ENCODE measurements at regions not wholly inside any gene's neighbourhood (a gene's known extent, or its start where the extent isn't known, plus 50 kb on each side); places are given as distances from the start of the nearest gene placed in this dataset.
"Not testable (repeated sequence)": the region's sequence is repeated elsewhere in the genome, so short reads cannot be mapped to it uniquely, and the experiment has no call there.

DNA sequence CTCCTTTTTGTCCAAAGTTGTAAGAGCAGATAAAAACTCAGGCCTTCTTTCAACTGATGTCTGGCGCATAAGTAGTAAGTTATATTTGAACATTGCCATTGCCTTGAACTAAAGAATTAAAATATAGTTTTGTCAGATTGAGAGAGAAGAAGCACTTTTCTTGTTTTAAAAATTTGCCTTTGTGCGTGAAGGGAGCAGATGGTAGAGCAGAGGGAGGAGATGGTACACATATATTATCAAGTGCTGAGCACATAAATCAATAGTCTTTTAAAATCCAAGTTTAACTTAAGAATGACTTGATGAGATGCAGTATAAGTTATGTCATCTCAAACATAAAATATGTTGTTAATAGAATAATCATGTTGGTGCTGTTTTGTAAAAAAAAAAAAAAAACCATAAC, 504.6 kb upstream of the KLHL1 start:
- no peak for DNase-seq

DNA sequence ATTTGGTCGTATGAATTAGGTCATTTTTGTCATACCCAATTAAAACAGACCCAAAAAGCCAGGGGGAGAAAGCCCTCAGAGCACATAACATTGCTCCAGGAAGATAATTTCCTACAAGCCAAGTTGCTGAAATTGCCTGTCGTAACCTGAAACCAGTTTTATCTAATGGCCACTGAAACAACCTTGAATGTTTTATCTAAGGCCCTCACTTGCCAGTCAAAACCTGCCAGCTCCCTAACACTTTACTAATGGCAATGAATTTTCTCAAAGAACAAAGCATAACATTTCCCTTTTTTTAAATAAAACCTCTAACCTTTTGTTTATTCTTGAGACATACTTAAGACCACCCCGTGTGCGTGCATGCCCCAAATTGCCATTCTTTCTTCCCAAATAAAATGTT, 496.2 kb upstream of the KLHL1 start:
- DNase-seq: no peak

DNA sequence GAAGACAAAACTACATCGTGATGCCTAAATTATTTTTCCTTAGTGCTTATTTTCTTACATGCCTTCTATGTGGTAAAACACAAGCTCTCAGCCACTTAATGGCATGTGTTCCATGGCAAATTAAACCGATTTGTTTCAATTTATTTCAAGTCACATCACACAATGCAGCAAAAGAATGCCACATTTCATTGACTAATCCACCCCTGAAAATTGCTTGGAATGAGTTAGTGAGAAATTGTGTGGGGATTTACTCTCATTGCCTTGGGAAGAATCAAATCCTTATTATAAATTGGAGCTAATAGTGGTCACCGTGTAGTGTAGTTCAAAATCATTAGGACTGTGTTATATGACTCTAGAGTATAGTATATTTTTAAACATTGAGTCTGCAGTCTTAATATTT, 485.5 kb upstream of the KLHL1 start:
- DNase-seq: no peak

DNA sequence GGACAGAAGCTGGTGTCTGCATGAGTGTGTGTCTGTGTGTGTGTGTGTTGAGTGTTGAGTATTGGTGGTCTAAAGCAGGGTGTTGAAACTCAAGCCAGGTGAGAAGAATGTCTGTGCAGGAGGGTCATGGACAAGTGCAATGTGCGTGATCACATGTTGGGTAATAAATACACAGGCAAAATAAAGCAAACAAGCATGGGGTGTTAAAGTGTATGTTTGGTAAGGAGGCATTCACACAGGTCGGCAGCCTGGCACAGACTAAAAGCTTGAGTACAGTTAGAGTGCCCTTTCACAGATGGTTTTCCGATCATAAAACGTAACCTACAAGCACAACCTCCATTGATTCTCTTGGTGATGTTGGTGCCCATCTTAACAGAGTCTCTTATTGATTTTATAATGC, 476.9 kb upstream of the KLHL1 start:
- no peak for DNase-seq

DNA sequence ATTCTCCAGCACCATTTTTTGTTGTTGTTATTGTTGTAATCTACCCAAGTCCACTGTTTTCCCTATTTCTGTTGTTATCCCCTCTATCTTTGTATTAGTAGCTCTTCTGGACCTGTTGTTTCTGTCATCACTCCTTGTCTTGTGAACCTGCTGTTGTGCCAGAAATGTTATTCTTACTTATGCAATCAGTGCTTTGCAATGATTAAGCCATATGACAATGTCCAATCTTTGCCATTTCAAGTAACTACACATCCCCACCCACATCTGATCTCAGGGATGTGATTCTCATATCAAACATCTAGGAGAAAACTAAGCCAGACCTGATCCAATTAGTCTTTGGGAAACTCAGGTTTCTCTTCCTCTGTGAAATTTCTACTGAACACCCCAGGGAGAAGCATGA, 472.6 kb upstream of the KLHL1 start:
- no peak for DNase-seq

DNA sequence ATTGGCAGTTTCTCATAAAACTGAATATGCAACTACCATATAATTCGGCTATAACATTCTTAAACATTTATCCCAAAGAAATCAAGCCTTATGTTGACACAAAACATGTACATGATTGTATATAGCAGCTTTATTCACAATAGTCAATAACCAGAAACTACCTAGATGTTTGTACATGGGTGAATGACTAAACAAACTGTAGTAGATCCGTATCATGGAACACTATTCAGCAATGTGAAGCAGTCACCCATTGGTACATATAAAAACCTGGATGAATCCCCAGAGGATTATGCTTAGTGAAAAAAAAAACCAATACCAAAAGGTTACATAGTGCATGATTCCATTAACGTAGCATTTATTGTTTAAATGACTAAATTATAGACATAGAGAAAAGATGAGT, 471.7 kb upstream of the KLHL1 start:
- no peak for DNase-seq

DNA sequence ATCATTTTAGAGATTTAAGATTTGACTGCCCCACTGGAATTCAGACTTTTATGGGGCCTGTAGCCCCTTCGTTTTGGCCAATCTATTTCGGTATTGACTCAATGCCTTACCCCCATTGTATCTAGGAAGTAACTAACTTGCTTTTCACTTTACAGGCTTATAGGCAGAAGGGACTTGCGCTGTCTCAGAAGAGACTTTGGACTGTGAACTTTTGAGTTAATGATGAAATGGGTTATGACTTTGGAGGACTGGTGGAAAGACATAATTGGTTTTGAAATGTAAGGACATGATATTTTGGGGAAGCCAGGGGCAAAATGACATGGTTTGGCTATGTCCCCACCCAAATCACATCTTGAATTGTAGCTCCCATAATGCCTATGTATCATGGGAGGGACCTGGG, 463.0 kb upstream of the KLHL1 start:
- DNase-seq: no peak

DNA sequence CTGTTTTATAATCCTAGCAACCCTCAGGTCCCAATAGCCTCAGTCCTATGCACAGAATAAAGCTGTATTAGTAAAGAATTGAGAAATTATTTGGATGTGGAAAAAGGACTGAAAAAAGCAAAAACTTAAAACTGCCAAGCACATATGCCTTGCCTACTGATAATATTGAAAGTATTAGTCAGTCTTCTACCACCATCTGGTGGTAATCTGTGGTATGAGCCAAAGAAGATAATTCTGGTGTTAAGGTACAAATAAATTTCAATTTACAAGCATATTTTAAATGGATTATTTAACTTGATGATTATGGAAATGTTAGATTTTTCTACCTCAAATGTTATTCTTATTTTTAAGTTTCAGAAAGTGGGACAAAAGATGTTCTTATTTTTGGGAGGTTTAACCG, 460.3 kb upstream of the KLHL1 start:
- DNase-seq: no peak

DNA sequence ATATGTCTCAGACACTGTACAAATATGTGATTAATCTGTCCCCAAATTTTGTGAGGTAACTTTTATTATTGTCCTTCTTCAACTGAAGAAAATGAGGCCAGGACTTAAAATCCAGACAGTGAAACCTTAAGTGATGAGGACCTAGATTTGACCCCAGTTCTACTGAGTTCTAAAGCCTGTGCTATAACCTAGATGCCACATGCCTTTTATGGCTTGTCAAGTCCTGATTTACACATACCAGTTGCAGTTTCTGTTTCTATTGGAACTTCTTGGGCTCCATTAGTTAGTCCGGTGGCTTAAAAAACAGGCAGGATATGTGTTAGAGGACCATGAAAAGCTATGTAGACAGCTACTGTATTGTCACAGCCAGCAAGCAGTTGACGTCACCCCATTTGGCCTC, 436.5 kb upstream of the KLHL1 start:
- DNase-seq: no peak

DNA sequence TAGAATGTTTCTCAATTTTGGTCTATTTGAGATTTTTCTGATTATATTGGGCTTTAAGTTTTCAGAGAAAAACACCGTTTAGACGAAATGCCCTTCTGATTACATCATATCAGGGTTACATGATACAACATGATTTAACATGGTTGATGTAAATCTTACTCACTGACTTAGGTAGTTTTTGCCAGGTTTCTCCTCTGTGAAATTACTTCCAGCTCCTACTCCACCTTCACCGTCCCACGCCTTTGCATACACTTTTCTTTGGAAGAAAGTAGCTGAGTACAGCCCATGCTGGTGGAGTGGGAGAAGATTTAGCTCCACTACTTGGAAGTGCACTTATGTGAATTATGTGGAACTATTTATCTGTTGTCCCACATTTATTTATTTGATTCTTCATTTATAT, 433.2 kb upstream of the KLHL1 start:
- no peak for DNase-seq

DNA sequence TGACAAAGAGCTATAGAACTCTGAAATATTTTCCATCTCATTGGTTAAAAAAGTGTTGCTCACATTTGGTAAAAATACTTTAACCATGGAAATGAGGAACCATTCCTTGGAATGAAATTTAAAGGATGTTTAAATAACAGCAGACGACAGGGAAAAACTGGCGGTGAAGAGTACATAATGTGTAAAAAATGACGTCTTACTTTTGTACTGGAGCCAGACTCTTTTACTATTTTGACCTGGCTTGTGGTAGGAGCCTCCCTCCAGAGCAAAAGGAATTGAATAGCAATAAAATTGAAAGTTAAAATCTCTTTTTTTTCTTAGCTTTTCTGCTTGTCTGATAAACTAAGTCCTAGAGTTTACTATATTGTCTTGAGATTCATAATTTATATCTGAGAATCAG, 426.2 kb upstream of the KLHL1 start:
- DNase-seq: no peak

DNA sequence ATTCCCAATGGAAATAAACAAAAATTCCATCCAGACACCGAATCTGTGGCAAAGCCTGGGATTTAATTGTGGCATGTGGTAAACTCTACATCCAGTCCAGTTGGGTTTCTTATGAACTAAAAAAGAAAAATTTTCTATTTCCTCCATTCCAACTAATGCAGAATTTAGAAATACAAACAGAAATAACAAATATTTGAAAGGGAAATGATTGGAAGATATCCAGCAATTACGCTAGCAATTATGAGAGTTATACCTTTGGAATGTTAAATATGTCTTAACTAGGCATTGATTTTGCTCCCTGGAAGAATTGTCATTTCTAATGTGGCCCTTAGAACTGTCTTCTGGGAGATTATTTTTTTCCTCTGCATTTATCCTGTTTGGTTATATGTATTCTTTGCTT, 421.4 kb upstream of the KLHL1 start:
- no peak for DNase-seq

DNA sequence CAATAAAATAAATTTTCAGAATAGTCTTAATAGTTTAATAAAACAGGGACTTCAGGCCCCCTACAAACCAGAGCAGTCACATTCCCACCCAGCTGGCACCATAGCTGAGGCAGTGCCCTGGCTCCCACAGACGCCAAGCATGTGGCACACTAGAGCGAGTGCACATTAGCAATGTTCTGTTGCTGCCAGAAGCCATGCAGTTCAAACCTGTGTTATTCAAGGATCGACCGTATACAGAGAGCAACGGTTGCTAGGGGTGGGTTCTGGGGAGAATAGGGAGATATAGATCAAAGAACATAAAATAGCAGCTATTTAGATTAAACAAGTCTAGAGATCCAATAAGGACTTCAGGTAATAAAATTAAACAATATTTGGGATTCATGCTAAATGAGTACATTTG, 419.3 kb upstream of the KLHL1 start:
- DNase-seq: no peak

DNA sequence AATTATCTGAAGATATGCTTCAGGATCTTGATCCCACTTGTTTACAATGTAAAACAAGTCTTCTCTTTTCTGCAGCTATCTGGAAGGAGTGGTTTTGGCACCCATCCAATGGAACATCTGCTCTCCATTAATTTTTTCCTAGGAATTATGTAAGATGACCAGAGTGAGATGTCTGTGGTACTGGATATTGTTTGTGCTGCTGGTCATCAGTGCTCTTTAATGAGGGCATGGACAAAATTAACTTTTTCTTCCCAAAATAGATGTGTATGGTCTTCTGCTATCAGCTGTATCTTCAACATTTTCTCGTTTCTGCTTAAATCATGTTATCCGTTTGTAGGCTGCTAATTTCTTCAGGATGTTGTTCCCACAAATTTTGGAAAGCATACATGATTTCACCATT, 415.4 kb upstream of the KLHL1 start:
- DNase-seq: no peak

DNA sequence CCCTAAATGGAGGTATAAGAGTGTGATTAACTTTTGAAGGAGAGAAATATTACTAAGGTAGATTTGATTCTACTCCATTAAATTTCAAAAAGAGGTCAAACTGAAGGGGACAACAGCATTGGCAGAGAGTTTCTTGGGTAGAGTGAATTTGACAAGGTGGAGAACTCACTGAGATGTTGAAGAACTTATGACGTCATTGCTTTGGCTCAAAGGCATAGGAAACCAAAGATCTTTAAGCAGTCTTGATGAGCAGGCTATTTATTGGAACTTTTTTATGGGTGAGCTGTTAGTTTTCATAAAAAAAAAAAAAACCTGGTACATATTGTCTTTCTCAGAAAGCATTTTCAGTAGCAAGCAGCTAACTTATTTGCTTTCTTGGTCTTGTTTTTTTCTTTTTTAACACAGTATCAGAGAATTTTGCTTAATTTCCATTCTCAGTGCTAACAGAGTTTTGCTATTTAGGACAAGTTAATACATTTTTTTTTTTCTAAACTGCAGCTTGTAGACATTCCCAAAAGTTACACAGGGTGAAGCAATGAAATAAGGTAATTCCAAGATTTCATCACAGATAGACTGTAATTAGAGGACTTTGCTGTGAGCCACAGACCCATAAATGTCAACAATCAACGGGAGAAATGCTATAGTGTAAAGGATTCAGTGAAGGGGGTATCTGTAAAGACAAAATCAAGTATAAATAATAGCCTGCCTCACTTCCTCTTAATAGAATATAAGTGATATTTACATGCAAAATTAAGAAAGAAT, 412.2 kb upstream of the KLHL1 start:
- no peak for DNase-seq

DNA sequence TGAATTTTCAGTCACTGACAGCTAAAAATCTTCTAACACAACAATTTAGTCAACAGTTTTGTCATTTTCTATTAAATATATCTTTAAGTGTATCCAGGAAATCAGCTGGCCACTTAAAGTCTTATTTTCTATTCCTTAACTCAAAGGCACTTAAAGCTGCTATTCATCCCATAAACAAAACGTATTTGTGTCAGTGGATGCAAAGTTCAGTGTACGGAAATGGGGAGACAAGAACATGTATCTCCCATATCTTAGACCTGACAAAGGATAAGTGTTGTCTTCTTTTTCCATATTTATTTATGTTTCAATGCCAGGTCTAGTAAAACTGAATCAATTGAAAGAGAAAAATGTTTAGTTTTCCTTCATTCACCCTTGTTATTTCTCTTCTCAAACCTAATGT, 409.8 kb upstream of the KLHL1 start:
- no peak for DNase-seq

DNA sequence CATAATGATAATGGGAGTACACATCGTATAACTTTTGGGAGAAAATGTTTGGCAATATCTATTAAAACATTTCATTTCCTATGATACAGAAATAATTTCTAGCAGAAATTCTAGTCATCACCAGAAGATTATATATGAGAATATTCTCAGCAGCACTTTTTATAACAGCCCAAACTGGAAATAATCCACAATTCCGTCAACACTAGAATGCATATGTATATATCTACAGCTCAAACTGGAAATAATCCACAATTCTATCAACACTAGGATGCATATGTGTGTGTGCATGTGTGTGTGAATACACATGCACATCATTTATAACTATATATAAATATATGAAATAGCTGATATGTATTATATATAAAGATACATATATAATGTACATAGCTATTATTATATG, 408.0 kb upstream of the KLHL1 start:
- DNase-seq: no peak

DNA sequence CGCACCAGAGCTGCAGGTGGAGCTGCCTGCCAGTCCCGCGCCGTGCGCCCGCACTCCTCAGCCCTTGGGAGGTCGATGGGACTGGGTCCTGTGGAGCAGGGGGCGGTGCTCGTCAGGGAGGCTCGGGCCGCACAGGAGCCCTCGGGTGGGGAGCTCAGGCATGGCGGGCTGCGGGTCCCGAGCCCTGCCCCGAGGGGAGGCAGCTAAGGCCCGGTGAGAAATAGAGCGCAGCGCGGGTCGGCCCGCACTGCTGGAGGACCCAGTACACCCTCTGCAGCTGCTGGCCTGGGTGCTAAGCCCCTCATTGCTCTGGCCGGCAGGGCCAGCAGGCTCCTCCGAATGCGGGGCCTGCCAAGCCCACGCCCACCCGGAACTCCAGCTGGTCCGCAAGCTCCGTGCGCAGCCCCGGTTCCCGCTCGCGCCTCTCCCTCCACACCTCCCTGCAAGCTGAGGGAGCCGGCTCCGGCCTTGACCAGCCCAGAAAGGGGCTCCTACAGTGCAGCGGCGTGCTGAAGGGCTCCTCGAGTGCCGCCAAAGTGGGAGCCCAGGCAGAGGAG, 403.7 kb upstream of the KLHL1 start:
- not testable (repeated sequence) for DNase-seq

DNA sequence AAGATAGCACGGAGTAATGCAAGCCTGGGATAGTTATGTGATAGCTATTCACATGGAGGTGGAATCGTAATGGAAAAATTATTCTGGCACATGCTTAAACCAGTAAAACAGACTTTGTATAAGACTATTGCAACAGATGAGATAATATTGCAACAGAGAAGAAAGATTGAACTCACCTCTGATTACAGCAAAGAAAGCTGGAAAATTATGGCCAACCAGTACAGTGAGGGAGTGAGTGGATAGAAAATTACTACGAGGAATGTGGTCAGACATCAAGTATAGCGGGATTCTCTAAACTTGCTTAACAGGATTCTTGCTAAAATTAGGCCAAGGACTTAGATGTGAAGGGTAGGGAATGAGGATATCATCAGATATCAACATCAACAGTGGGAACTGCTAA, 397.6 kb upstream of the KLHL1 start:
- no peak for DNase-seq

DNA sequence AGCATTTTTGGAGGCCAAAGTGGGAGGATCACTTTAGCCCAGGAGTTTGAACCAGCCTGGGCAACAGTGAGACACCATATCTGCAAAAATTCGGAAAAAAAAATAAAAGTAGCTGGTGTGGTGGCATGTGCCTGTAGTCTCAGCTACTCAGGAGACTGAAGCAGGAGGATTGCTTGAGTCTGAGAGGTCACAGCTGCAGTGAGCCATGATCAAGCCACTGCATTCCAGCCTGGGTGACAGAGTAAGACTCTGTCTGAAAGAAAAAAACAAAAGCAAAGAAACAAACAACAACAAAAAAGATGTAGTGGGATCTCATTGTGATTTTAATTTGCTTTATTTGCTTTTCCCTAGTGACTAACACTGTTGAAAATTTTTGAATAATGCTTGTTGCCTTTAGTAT, 394.7 kb upstream of the KLHL1 start:
- DNase-seq: no peak

DNA sequence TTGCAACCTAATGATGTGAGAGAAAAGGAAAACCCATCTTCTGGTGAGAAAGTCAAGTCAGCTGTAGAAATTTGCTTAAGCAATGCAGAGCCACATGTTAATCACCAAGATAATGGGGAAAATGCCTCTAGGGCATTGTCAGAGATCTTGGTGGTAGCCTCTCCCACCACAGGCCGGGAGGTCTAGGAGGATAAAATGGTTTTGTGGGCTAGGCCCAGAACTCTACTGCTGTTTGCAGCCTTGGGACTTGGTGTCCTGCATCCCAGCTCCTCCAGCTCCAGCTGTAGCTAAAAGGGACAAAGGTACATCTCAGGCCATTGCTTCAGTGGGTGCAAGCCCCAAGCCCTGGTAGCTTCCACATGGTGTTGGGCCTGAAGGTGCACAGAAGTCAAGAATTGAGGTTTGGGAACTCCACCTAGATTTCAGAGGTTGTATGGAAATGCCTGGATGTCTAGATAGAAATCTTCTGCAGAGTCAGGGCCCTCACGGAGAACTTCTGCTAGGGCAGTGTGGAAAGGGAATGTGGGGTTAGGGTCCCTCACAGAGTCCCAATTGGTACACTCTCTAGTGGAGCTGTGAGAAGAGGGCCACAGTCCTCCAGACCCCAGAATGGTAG, 382.2 kb upstream of the KLHL1 start:
- no peak for DNase-seq

DNA sequence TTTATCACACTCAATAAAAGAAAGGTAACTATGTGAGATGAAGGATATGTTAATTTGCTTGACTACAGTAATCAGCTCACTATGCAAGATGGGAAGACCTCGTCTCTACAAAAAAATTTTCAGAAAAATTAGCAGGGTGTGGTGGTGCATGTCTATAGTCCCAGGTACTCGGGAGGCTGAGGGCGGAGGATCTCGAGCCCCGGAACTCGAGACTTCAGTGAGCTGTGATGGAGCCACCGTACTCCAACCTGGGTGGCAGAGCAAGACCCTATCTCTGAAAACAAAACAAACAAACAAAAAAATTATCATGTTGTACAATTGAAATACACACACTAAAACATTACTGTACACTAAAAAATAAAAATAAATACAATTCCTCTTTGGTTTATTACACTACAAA, 376.7 kb upstream of the KLHL1 start:
- DNase-seq: no peak

DNA sequence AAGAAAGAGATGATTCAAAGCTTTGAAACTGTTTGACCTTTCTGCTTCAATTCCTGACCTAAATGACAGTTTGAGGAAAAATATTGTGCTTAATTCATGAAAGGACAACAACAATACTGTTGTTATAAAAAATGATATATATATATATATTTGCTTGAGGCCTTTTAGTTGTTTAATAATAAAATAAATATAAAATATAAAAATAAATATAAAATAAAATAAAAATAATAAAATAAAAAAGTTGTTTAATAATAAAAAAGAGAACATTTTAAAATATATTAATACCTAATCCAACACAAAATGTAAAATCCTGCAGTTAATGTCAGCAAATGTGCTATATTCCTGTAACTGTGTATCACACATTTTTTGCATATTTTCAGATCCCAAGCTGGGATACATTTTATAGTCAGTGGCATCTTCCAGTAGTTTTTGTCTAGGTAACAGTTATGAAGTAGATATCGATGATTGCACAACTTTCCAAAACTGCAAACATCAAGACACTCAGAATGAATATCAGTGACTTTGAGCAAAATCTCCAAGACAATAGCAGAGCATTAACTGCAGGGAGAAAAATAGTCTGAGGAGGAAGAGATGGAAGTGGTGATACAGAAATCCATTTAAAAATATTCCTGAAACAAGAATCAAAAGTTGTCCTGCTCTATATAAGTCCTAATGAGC, 375.5 kb upstream of the KLHL1 start:
- DNase-seq: no peak

DNA sequence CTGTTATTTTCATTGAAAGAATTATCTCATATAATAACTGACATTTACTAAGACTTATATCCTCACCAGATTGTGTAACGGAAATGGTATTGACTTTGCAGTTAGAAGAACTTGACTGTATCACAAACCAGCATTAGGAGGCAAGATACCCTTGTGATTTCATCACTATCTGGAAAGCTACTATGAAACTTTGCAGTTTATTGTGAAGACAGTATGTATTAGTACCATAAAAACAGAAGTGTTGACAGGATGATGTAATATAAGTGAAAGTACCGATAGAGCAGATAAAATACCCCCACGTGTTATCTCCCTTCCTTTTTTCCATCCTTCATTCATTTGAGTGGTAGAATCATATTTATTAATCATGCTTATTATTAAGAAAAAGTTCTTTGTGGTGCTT, 365.7 kb upstream of the KLHL1 start:
- DNase-seq: no peak
